ENCODE measurements at regions not wholly inside any gene's neighbourhood (a gene's known extent, or its start where the extent isn't known, plus 50 kb on each side); places are given as distances from the start of the nearest gene placed in this dataset.

GRCh38 chr6:53734473-53735299 lies 60.1 kb upstream of the LRRC1 start:
- TF ChIP-seq CTCF (IDR thresholded peaks at IDR 0.05): no peak
- no peak for TF ChIP-seq POLR2AphosphoS5 (IDR thresholded peaks at IDR 0.05)
- TF ChIP-seq EP300 (IDR thresholded peaks at IDR 0.05): no peak

Measured in gastroesophageal sphincter (tissue), 3 donors.